GM23248 (cell line): ENCODE measurements at regions not wholly inside any gene's neighbourhood (a gene's known extent, or its start where the extent isn't known, plus 50 kb on each side); places are given as distances from the start of the nearest gene placed in this dataset.

ENCODE experiments used
- DNase-seq: peaks from one replicate; pipeline ENCODE4 v3.0.0-alpha.2; 2015
- H2AFZ ChIP-seq: fragments of 200-600 bp; sonication (generic); 2 replicates; pipeline ENCODE4 v1.6.1; 2016; ENCODE audit warnings: antibody characterized with exemption
- H3F3A ChIP-seq: fragments of 200-600 bp; sonication (generic); 2 replicates; pipeline ENCODE4 v1.6.1; 2016; ENCODE audit warnings: mild to moderate bottlenecking, antibody characterized with exemption, mixed run types; ENCODE audit not compliant: insufficient read depth
- H3K27ac ChIP-seq: fragments of 200-600 bp; sonication (generic); 2 replicates; pipeline ENCODE4 v1.5.1; 2016; ENCODE audit warnings: mild to moderate bottlenecking
- H3K27me3 ChIP-seq: fragments of 200-600 bp; sonication (generic); replicated peaks from 2 replicates; pipeline ENCODE4 v1.6.1; 2016; ENCODE audit warnings: mild to moderate bottlenecking; ENCODE audit not compliant: insufficient read depth
- H3K36me3 ChIP-seq: fragments of 200-600 bp; sonication (generic); 2 replicates; pipeline ENCODE4 v1.6.1; 2016; ENCODE audit warnings: low read depth, mild to moderate bottlenecking
- H3K4me1 ChIP-seq: fragments of 200-600 bp; sonication (generic); 2 replicates; pipeline ENCODE4 v1.6.1; 2016; ENCODE audit warnings: mild to moderate bottlenecking; ENCODE audit not compliant: insufficient read depth
- H3K4me2 ChIP-seq: fragments of 200-600 bp; sonication (generic); one replicate; pipeline ENCODE4 v1.6.1; 2016; ENCODE audit warnings: mild to moderate bottlenecking; ENCODE audit not compliant: unreplicated experiment
- H3K4me3 ChIP-seq: fragments of 200-600 bp; sonication (generic); 2 replicates; pipeline ENCODE4 v1.5.1; 2016; ENCODE audit warnings: mild to moderate bottlenecking
- H3K79me2 ChIP-seq: fragments of 200-600 bp; sonication (generic); 2 replicates; pipeline ENCODE4 v1.6.1; 2016; ENCODE audit warnings: mild to moderate bottlenecking; ENCODE audit not compliant: insufficient read depth
- H3K9ac ChIP-seq: fragments of 200-600 bp; sonication (generic); 2 replicates; pipeline ENCODE4 v1.6.1; 2016; ENCODE audit warnings: mild to moderate bottlenecking
- H3K9me2 ChIP-seq: fragments of 200-600 bp; sonication (generic); 2 replicates; pipeline ENCODE4 v1.6.1; 2016; ENCODE audit warnings: mixed run types, mild to moderate bottlenecking, moderate library complexity; ENCODE audit not compliant: insufficient read depth
- H3K9me3 ChIP-seq: fragments of 200-600 bp; sonication (generic); one replicate; pipeline ENCODE4 v1.6.1; 2017; ENCODE audit warnings: low read depth
- H4K20me1 ChIP-seq: fragments of 200-600 bp; sonication (generic); 2 replicates; pipeline ENCODE4 v1.6.0; 2016; ENCODE audit not compliant: insufficient read depth
- EZH2 ChIP-seq: fragments of 200-600 bp; sonication (generic); IDR thresholded peaks from 2 replicates; pipeline ENCODE4 v1.6.1; 2018; ENCODE audit warnings: antibody characterized with exemption, mild to moderate bottlenecking; ENCODE audit not compliant: insufficient read depth, poor library complexity, severe bottlenecking
- EZH2phosphoT487 ChIP-seq: fragments of 200-600 bp; sonication (generic); IDR thresholded peaks from 2 replicates; pipeline ENCODE4 v1.6.1; 2018; ENCODE audit warnings: antibody characterized with exemption, moderate library complexity, mild to moderate bottlenecking, low read depth; ENCODE audit not compliant: insufficient read depth
- WGBS, 2 experiments: methylation state at CpG; one replicate each; pipeline ENCODE4 v1.1.6; 2015 to 2017; ENCODE audit warnings: low lambda C conversion rate in 2 of 2, low coverage in 1 of 2; ENCODE audit errors: missing lambda C conversion rate in 2 of 2; 5-methylcytosine and 5-hydroxymethylcytosine counted together
- in situ Hi-C: fragments of 300-500 bp; cut with MboI; formaldehyde crosslinking; loops from 2 replicates; pipeline ENCODE4 v1.15.0; 2020

DNA sequence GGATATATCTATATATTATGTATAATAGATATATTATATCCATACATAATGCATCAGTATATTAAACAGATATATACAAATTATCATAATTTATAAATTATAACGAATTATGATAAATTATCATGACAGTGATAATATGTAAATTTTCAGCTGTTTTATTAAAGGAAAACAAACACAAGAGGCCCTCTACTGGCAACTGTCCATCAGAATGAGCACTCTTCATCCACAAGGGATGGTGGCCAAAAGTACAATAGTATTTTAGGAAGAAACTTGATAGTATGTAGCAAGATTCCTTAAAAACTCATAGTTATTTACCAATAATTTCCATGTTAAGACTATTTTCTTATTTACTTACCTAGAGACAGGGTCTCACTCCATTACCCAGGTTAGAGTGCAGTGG, 113.3 kb upstream of the LPAR1 start:
- no peaks in the 10 kb centered on the region for H3K36me3 ChIP-seq
- 62 to 68% methylated on average over 1 of the region's 1 CpG for WGBS, 2 experiments
- no peak overlapping the region for H2AFZ ChIP-seq
- no peaks in the 10 kb centered on the region for H3K27me3 ChIP-seq
- TF ChIP-seq EZH2phosphoT487 (no peak), EZH2 (no peak)
- no peaks in the 10 kb centered on the region for H3K79me2 ChIP-seq
- no peaks in the 10 kb centered on the region for H3K9me2 ChIP-seq
- peaks cover 8% of the 10 kb centered on the region for H3F3A ChIP-seq
- H3K4me3 ChIP-seq = no peak overlapping the region
- H3K4me1 ChIP-seq = peaks cover 19% of the 10 kb centered on the region
- no peak overlapping the region for H3K4me2 ChIP-seq
- H3K27ac ChIP-seq = no peak overlapping the region
- H3K9me3 ChIP-seq = no peaks in the 10 kb centered on the region
- no peak for DNase-seq
- in situ Hi-C loops = no loop called here
- H4K20me1 ChIP-seq = no peaks in the 10 kb centered on the region
- no peak overlapping the region for H3K9ac ChIP-seq

DNA sequence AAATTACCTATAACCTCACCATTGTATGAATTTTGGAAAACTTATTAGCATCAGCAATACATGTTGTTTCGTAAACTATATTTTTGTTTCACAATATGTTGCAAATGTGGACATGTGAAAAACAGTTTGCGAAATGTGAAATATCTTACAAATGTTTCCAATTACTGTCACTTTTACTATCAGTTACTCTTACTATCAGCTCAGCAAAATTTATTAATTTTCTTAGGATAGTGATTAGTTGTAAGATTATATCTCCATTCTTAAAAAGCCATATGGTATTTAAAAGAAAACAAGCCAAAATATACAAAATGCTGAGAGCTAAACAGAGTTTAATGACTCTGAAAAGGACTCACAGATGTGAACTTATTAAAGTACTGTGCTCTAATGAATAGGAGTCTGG, 111.9 kb upstream of the LPAR1 start:
- Histone ChIP-seq H3K9me2 (no peaks in the 10 kb centered on the region), H2AFZ (no peak overlapping the region), H3K27me3 (no peaks in the 10 kb centered on the region), H3K4me3 (no peak overlapping the region), H3K79me2 (no peaks in the 10 kb centered on the region), H3K9me3 (no peaks in the 10 kb centered on the region), H4K20me1 (no peaks in the 10 kb centered on the region), H3K4me2 (no peak overlapping the region), H3K4me1 (peaks cover 19% of the 10 kb centered on the region), H3K36me3 (no peaks in the 10 kb centered on the region), H3K9ac (no peak overlapping the region), H3K27ac (no peak overlapping the region), H3F3A (peaks cover 8% of the 10 kb centered on the region)
- in situ Hi-C loops = no loop called here
- DNase-seq = no peak
- WGBS, 2 experiments = 87% methylated on average over 2 of the region's 2 CpGs
- TF ChIP-seq EZH2 (no peak), EZH2phosphoT487 (no peak)

DNA sequence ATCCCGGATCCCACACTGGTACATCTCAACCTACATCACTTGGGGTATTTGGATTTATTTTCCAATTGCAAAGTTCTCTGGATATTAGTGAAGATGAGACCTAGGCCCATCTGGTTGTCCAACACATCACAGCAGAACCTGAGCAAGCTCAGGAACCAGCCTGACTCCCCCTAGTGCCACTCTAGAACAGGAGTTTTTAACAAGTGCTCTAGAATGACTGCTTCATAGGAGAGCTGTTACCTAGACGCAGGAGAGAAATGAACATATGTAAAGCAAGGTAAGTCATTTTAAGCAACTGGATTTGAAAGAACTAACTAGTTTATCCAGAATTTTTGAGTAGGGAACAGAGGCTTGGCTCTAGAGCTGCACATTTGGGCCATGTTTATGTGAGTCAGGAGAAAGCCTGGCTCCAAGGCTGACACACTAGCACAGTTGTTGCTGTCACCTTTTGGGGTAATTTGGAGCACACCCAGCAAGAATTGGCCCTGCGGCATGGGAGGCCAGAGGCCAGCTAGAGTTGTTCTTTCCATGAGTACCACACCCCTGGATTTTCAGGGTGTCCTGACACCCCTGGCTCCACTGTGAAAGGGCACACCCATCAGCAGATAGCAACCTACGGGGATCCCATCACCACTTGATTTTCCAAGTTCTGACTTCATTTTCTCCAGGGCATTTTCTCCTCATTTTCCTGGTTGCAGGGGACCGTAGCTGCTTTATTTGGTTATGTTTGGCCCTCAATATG, 110.9 kb upstream of the LPAR1 start:
- Histone ChIP-seq H3K27me3 (no peaks in the 10 kb centered on the region), H3K9me2 (no peaks in the 10 kb centered on the region), H3K4me2 (peak overlapping the region; percentile 23), H3K9me3 (no peaks in the 10 kb centered on the region), H3K79me2 (no peaks in the 10 kb centered on the region), H3F3A (peaks cover 8% of the 10 kb centered on the region), H2AFZ (peak overlapping the region; percentile 57), H3K36me3 (no peaks in the 10 kb centered on the region), H3K4me3 (no peak overlapping the region), H3K9ac (no peak overlapping the region), H3K27ac (peak overlapping the region; percentile 23), H4K20me1 (no peaks in the 10 kb centered on the region), H3K4me1 (peaks cover 19% of the 10 kb centered on the region)
- in situ Hi-C loops = no loop called here
- 63 to 64% methylated on average over 5 of the region's 5 CpGs for WGBS, 2 experiments
- TF ChIP-seq EZH2 (no peak), EZH2phosphoT487 (no peak)
- peak; percentile 45 for DNase-seq

DNA sequence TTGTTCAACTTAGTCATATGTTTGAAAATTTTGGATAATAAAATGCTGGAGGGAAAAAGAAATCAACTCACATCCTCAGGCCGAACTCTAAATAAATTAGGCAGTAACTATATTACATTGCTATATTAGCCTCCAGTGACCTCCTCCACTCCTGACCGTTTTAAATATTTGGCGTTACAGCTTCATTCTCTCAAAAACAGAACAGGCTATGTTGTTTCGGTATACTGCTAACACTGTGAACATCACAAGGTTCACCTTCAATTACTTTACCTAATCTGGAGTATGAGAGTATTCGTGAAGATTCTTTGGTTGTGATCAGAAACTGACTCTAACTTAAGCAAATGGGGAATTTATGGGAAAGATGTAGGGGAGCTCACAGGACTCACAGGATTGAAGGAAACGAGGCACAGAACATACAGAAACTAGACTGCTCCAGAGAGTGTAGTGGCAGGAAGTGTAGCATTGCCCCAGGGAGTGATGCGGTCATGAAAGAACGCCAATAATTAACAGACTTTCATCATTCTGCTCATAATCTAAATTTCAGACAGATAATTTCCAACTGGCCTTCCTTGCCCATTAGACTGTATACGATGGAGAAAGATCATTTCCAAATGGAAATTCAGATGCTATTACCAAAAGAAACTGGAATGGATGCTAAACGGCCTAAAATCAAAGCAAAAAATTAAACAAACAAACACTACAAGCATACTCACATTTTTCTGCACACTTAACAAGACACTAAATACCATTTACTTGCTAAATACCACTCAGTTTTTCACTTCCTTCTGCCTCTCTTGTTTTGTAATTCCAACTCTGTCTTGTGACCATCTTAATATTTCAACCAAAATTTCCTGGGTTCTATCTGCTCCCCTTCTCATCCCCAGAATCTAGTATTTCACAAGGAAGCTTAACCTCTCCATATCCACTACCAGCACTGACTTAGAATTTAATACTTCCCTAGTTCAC, 110.1 kb upstream of the LPAR1 start:
- Histone ChIP-seq H3K36me3 (no peaks in the 10 kb centered on the region), H3F3A (peaks cover 8% of the 10 kb centered on the region), H3K9me3 (no peaks in the 10 kb centered on the region), H3K9ac (no peak overlapping the region), H3K9me2 (no peaks in the 10 kb centered on the region), H2AFZ (peak overlapping the region; percentile 57), H3K27ac (peak overlapping the region; percentile 23), H4K20me1 (no peaks in the 10 kb centered on the region), H3K79me2 (no peaks in the 10 kb centered on the region), H3K4me3 (no peak overlapping the region), H3K4me2 (peak overlapping the region; percentile 23), H3K27me3 (no peaks in the 10 kb centered on the region), H3K4me1 (peaks cover 19% of the 10 kb centered on the region)
- DNase-seq = peak; percentile 52
- in situ Hi-C loops = no loop called here
- WGBS, 2 experiments = 38 to 43% methylated on average over 10 of the region's 10 CpGs
- no peak for TF ChIP-seq EZH2phosphoT487
- TF ChIP-seq EZH2 = no peak
